ENCODE measurements at regions not wholly inside any gene's neighbourhood (a gene's known extent, or its start where the extent isn't known, plus 50 kb on each side); places are given as distances from the start of the nearest gene placed in this dataset.

GRCh38 chr2:12858786-12859185 lies 142.1 kb downstream of the TRIB2 start:
- TF ChIP-seq CTCF (IDR thresholded peaks at IDR 0.05; ENCODE audit: low read depth, low read length) (no peak), EZH2phosphoT487 (IDR thresholded peaks at IDR 0.05; ENCODE audit: low read depth) (no peak)

All from OCI-LY3 (cell line).